GM13976 (cell line): ENCODE measurements at regions not wholly inside any gene's neighbourhood (a gene's known extent, or its start where the extent isn't known, plus 50 kb on each side); places are given as distances from the start of the nearest gene placed in this dataset.
"Not testable (repeated sequence)": the region's sequence is repeated elsewhere in the genome, so short reads cannot be mapped to it uniquely, and the experiment has no call there.

ENCODE experiments used
- DNase-seq: peaks from one replicate; pipeline ENCODE4 v3.0.0; 2012; ENCODE audit warnings: low spot score
- in situ Hi-C: fragments of 300-500 bp; cut with MboI; formaldehyde crosslinking; loops from one replicate; pipeline ENCODE4 v1.12.0; 2022; ENCODE audit warnings: low sequenced_read_pairs, mixed read lengths, inconsistent platforms; ENCODE audit not compliant: unreplicated experiment
- TF ChIP-seq, protein P1 (sequence below): IDR thresholded peaks from 2 replicates; pipeline ENCODE4 v1.5.1; 2012; ENCODE audit warnings: borderline replicate concordance, mild to moderate bottlenecking; ENCODE audit not compliant: insufficient read depth; ENCODE audit errors: extremely low read depth, missing control alignments, control extremely low read depth

DNA sequence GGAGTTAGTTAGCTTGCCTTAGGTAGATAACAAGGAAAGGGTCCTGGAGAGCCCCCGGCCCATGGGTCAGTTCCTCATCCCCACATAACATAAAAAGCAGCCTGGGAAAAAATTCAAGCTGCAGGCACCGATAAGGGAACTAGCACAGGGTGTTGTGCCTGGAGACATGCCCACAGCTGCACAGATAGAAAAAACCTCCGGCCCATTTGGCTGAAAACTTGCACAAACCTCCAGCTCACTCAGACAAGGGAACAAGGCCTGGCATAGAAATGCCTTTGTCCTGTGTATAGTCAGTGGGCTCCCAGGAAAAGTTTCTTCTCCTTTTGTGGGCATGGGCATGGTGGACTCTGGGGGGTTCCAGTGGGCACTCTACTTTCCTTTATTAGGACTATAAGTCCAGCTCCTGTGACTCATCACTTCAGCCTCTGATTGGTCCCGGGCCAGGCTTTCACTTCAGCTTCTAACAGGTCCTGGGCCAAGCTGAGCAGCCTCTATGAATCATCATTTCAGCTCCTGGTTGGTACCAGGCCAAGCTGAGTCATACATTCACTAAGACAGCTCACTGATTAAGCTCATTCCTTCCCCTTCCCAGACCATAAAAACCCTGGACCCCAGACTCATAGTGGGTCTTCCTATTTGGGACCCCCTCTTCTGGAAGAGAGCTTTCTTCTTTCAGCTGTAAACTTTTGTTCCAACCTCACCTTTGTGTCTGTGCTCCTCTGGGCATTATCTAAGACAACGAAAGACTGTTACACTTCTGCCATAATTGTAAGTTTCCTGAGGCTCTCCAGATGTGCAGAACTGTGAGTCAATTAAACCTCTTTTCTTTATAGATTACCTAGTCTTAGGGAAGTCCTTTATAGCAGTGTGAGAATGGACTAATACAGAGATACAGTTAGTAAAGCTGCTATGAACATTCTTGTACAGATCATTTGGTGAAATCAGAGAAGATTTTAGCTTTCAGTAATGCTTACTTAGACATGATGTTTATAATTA lies 348.0 kb upstream of the DPPA4 start:
- TF ChIP-seq, protein P1, sequence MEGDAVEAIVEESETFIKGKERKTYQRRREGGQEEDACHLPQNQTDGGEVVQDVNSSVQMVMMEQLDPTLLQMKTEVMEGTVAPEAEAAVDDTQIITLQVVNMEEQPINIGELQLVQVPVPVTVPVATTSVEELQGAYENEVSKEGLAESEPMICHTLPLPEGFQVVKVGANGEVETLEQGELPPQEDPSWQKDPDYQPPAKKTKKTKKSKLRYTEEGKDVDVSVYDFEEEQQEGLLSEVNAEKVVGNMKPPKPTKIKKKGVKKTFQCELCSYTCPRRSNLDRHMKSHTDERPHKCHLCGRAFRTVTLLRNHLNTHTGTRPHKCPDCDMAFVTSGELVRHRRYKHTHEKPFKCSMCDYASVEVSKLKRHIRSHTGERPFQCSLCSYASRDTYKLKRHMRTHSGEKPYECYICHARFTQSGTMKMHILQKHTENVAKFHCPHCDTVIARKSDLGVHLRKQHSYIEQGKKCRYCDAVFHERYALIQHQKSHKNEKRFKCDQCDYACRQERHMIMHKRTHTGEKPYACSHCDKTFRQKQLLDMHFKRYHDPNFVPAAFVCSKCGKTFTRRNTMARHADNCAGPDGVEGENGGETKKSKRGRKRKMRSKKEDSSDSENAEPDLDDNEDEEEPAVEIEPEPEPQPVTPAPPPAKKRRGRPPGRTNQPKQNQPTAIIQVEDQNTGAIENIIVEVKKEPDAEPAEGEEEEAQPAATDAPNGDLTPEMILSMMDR = no peak
- DNase-seq = no peak
- in situ Hi-C loops = no loop called here

DNA sequence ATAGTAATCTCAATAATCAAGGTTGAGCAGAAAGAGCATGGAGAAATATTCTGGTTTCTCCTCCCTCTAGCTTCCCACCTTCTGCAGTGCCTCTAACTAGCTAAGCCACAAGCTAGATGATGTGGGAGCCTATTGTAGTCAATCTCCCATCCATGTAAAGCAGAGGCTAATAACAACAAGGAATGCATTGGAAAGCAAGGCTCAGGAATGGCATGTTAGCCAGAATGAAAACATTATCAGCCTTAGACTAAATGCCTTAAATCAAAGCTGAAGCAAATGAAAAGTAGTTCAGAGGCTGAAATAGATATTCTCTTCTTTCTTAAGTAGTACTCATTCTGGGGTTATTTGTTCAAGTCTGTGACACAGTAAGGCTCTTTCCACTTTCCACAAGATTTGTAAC lies 350.3 kb upstream of the DPPA4 start:
- TF ChIP-seq, protein P1 = no peak
- no peak for DNase-seq
- in situ Hi-C loops = no loop called here

DNA sequence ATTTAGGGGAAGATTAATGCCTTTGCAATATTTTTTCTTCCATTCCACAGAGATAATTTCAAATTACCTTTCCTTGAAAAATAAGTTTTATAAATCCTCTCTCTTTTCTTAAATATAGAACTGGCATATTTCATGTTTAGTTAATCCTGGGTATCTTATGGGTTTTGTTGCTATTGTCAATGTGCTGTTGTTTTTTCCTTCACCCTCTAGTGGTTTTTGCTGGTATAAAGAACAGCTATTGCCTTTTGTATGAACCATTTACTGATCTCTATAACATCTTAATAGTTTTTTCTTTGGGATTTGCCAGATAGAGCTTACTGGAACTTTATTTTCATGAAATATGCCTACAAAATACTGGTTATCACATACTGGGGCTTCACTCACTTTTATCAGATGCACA lies 359.6 kb upstream of the DPPA4 start:
- DNase-seq = no peak
- in situ Hi-C loops = no loop called here
- TF ChIP-seq, protein P1 = no peak

DNA sequence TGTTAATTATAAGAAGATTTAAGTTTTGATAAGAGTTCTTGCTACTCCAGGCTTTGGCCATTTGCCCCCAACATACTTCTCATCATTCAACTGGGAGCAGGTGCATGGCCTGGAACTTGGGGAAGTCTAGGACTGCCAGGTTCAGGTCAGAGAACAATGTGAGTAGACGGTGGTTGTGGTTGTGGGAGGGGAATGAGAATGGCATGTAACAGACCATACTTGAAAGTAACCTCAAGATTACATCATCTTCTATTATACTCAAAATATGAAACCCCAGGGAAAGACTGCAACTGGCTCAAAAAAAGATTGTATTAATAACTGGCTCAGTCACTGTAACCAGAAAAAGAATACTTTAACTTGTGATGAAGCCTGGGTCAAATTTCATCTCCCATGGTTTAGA lies 364.9 kb upstream of the DPPA4 start:
- TF ChIP-seq, protein P1 = no peak
- in situ Hi-C loops = no loop called here
- DNase-seq = no peak

DNA sequence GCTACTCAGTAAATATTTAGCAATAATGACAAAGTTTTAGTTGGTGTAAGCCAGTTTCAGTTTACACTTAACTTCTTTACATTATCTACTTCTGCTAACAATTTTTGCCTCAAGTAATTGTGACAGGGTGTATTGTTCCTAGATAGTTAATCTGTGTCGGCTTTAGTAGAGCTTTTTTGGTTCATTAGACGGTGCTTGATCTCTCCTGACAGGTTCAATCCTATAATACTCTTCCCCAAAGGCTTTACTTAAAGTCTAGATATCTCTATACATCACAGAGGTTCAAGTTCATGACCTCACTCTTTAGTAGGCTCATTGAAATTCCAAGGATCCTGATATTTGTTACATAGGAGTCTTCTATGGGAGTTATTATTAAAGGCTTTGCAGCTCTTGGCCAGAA lies 365.6 kb upstream of the DPPA4 start:
- DNase-seq = no peak
- TF ChIP-seq, protein P1 = no peak
- in situ Hi-C loops = no loop called here

DNA sequence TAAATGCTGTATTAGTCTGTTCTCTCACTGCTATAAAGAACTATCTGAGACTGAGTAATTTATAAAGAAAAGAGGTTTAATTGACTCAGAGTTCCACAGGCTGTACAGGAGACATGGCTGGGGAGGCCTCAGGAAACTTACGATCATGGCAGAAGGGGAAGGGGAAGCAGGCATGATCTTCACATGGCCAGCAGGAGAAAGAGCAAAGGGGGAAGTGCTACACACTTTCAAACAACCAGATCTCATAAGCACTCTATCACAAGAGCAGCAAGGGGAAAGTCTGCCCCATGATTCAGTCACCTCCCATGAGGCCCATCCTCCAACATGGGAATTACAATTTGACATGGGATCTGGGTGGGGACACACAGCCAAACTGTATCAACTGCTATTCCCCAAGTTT lies 367.8 kb upstream of the DPPA4 start:
- in situ Hi-C loops, DNase-seq: not testable (repeated sequence)

DNA sequence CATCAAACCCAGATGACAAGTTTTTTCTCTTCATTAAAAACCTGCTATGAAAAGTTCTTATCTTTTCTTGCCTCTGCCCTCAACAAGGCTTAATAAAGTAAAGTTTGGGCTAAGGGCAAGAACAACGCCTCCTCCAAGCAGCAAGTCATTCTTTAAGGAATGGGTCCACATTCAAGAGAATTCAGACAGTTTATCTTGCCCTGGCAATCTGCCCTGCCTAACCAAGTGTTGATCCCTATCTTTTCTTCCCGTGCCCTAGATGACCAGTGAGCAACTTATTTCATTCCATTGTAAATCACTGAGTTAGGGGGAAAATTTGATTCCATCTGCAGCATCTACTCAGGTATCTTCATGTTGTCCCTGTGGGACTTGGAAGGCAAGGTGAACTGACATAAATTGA lies 370.3 kb upstream of the DPPA4 start:
- in situ Hi-C loops = no loop called here
- DNase-seq = no peak

More for the DNA sequence above, 370.3 kb upstream of the DPPA4 start:
- TF ChIP-seq, protein P1 = no peak
